H1 (cell line): ENCODE measurements at regions not wholly inside any gene's neighbourhood (a gene's known extent, or its start where the extent isn't known, plus 50 kb on each side); places are given as distances from the start of the nearest gene placed in this dataset.

Source experiments
- EGR1 ChIP-seq: IDR thresholded peaks from 2 replicates; pipeline ENCODE4 v1.6.1; 2011; ENCODE audit warnings: low read depth, low read length, borderline replicate concordance
- JUND ChIP-seq: IDR thresholded peaks from 2 replicates; pipeline ENCODE4 v1.6.1; 2011; ENCODE audit warnings: mild to moderate bottlenecking, improper control_type of control experiment, low read length
- RAD21 ChIP-seq, 2 experiments: IDR thresholded peaks in 1 of 2; conservative IDR thresholded peaks in 1 of 2; 2 replicates each; pipeline ENCODE4 v1.6.1; 2011; ENCODE audit warnings: low read depth in 2 of 2, low read length in 2 of 2, improper control_type of control experiment in 1 of 2, inconsistent platforms in 1 of 2, mild to moderate bottlenecking in 1 of 2, moderate library complexity in 1 of 2
- TEAD4 ChIP-seq: IDR thresholded peaks from 2 replicates; pipeline ENCODE4 v1.6.1; 2012; ENCODE audit warnings: low read depth, low read length, inconsistent platforms, mixed read lengths

GRCh38 chr1:244165021-244165420 lies 113.9 kb downstream of the ZBTB18 start (continued):
- TF ChIP-seq TEAD4 (no peak), RAD21 (IDR thresholded peaks at IDR 0.05 in 1 of 2, conservative IDR thresholded peaks at IDR 0.05 in 1 of 2; ENCODE audit: low read depth in 2 of 2, low read length in 2 of 2) (no peak), JUND (no peak), EGR1 (no peak)
